ENCODE measurements at regions not wholly inside any gene's neighbourhood (a gene's known extent, or its start where the extent isn't known, plus 50 kb on each side); places are given as distances from the start of the nearest gene placed in this dataset.

DNA sequence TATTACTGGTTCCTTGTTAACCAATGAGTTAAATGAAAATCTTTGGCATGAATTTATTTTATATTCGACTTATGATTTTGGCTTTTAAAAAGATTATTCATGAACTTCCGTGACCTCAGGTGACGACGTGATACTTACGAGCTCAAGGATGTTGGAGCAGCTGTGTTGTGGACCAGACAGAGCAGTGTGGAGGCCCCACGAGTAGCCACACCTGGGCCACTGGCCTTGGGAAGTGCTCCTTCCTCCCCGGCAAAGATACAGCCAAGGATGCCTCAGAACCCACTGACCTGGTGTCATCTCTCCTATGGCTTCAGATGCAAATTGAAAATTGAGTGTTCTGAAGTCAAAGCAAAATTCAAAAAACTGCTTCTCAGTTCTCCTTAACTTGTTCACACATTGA is 147.5 kb upstream of the PPP2R2D start (continued):
- TF ChIP-seq HHEX (CRISPR knock-in tag; IDR thresholded peaks at IDR 0.05) (no peak), JUNB (CRISPR knock-in tag; IDR thresholded peaks at IDR 0.05; ENCODE audit: borderline replicate concordance) (no peak), SIN3B (IDR thresholded peaks at IDR 0.05; ENCODE audit: low read length) (no peak), ZNF552 (CRISPR knock-in tag; IDR thresholded peaks at IDR 0.05; ENCODE audit: borderline replicate concordance) (no peak), MEIS1 (CRISPR knock-in tag; IDR thresholded peaks at IDR 0.05; ENCODE audit: borderline replicate concordance) (no peak), ZNF460 (CRISPR knock-in tag; IDR thresholded peaks at IDR 0.05; ENCODE audit: borderline replicate concordance) (no peak)

DNA sequence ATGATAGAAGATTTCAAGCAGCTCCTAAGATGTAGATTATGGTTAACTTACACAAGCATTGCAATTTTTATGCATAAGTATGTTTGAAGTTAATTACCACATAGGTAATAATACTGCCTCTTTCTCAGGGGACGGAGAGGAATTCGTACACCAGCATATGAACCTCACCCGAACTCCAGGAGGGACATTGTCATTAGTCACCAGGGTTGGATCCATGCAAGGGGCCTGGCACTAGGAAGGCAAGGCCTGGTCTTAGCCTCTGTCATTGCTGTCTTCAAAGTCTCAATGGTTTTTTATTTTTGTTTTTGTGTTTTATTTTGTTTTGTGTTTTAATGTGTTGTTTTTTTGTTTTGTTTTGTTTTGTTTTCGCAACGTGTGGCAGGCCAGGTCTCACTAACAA is 145.6 kb upstream of the PPP2R2D start:
- no peak for ATAC-seq
- CTCF ChIA-PET (ENCODE audit: low intra/inter-chr PET ratio, low total read pairs) = no interaction called here
- Histone ChIP-seq H3K9me3 (ENCODE audit: low read length) (no peaks in the 10 kb centered on the region), H3K27ac (ENCODE audit: extremely low read length, insufficient read depth, low read length) (no peak overlapping the region), H3K4me2 (ENCODE audit: low read depth, low read length) (no peak overlapping the region), H3K36me3 (replicated peaks in 1 of 2; ENCODE audit: control insufficient read depth in 1 of 2, insufficient read depth in 2 of 2, low read length in 2 of 2) (no peaks in the 10 kb centered on the region), H3K27me3 (ENCODE audit: control insufficient read depth in 1 of 2, insufficient read depth in 2 of 2, low read length in 2 of 2) (peaks cover 0 to 5% of the 10 kb centered on the region in 2 experiments; a peak in 4 of 5 replicates), H3K79me2 (ENCODE audit: insufficient read depth, low read length) (no peaks in the 10 kb centered on the region), H3K9ac (ENCODE audit: insufficient read depth, low read depth, low read length) (no peak overlapping the region), H3K4me3 (replicated peaks in 1 of 3; ENCODE audit: insufficient read depth in 1 of 3, low read depth in 2 of 3, low read length in 3 of 3) (no peak overlapping the region), H2AFZ (ENCODE audit: low read length) (no peak overlapping the region), H4K20me1 (ENCODE audit: insufficient read depth, low read length) (no peaks in the 10 kb centered on the region), H3K4me1 (ENCODE audit: insufficient read depth, low read length) (peaks cover 37% of the 10 kb centered on the region)
- DNase-seq (ENCODE audit: low spot score) = no peak
- in situ Hi-C loops (cut with HindIII; ENCODE audit: extremely low pct_ligation_motif_present, low pct_unique_long_range_greater_than_20kb) (no loop called here), intact Hi-C loops (cut with micrococcal nuclease; ENCODE audit: unreplicated experiment) (no loop called here)
- POLR2A ChIA-PET = no interaction called here
- no peak for FAIRE-seq
- WGBS (ENCODE audit: low lambda C conversion rate) = 28% methylated on average over 5 of the region's 5 CpGs
- no TSS peak for BruUV-seq (replicated peaks)
- TF ChIP-seq PITX1 (CRISPR knock-in tag; IDR thresholded peaks at IDR 0.05) = no peak
- no peak for TF ChIP-seq ZNF773 (CRISPR knock-in tag; IDR thresholded peaks at IDR 0.05; ENCODE audit: borderline replicate concordance)
- TF ChIP-seq FOSL1 (CRISPR knock-in tag; IDR thresholded peaks at IDR 0.05; ENCODE audit: borderline replicate concordance) = no peak
- TF ChIP-seq ZNF598 (CRISPR knock-in tag; IDR thresholded peaks at IDR 0.05; ENCODE audit: borderline replicate concordance) = no peak
- TF ChIP-seq, protein P1, sequence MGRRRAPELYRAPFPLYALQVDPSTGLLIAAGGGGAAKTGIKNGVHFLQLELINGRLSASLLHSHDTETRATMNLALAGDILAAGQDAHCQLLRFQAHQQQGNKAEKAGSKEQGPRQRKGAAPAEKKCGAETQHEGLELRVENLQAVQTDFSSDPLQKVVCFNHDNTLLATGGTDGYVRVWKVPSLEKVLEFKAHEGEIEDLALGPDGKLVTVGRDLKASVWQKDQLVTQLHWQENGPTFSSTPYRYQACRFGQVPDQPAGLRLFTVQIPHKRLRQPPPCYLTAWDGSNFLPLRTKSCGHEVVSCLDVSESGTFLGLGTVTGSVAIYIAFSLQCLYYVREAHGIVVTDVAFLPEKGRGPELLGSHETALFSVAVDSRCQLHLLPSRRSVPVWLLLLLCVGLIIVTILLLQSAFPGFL (CRISPR knock-in tag; IDR thresholded peaks at IDR 0.05) = no peak
- no peak for TF ChIP-seq ZKSCAN5 (CRISPR knock-in tag; IDR thresholded peaks at IDR 0.05)
